GM19395 (cell line): ENCODE measurements at regions not wholly inside any gene's neighbourhood (a gene's known extent, or its start where the extent isn't known, plus 50 kb on each side); places are given as distances from the start of the nearest gene placed in this dataset.

Experiments
- ATAC-seq: cut with Tn5 transposase; IDR thresholded peaks from one replicate; pipeline ENCODE4 v1.9.1; 2021; ENCODE audit warnings: mild to moderate bottlenecking, moderate library complexity; ENCODE audit not compliant: unreplicated experiment

GRCh38 chr4:13892739-13893105 is 265.2 kb upstream of the BOD1L1 start:
- ATAC-seq = no peak

- ATAC-seq = no peak
Observed at GRCh38 chr4:13893211-13893610, 265.7 kb upstream of the BOD1L1 start.

- ATAC-seq = no peak
Observed at GRCh38 chr4:13893987-13894386, 266.5 kb upstream of the BOD1L1 start.

- ATAC-seq = no peak
Observed at GRCh38 chr4:13900780-13901179, 273.3 kb upstream of the BOD1L1 start.

GRCh38 chr4:13902146-13902545 is 274.6 kb upstream of the BOD1L1 start:
- no peak for ATAC-seq

GRCh38 chr4:13903061-13903460 is 275.5 kb upstream of the BOD1L1 start:
- no peak for ATAC-seq

GRCh38 chr4:13903901-13904300 is 276.4 kb upstream of the BOD1L1 start:
- ATAC-seq = no peak

GRCh38 chr4:13905543-13905942 is 278.0 kb upstream of the BOD1L1 start:
- no peak for ATAC-seq

GRCh38 chr4:13906727-13907126 is 279.2 kb upstream of the BOD1L1 start:
- no peak for ATAC-seq

- ATAC-seq = no peak
Observed at GRCh38 chr4:13907255-13907751, 279.8 kb upstream of the BOD1L1 start.

GRCh38 chr4:13908455-13908854 is 280.9 kb upstream of the BOD1L1 start:
- no peak for ATAC-seq

- no peak for ATAC-seq
Observed at GRCh38 chr4:13910556-13910955, 283.0 kb upstream of the BOD1L1 start.

GRCh38 chr4:13911256-13911655 is 283.7 kb upstream of the BOD1L1 start:
- no peak for ATAC-seq

GRCh38 chr4:13912436-13912925 is 285.0 kb upstream of the BOD1L1 start:
- no peak for ATAC-seq

GRCh38 chr4:13912966-13913365 is 285.4 kb upstream of the BOD1L1 start:
- ATAC-seq = no peak

- no peak for ATAC-seq
Observed at GRCh38 chr4:13917015-13917414, 289.5 kb upstream of the BOD1L1 start.

GRCh38 chr4:13918110-13918509 is 290.6 kb upstream of the BOD1L1 start:
- ATAC-seq = no peak

- no peak for ATAC-seq
Observed at GRCh38 chr4:13918991-13919441, 291.5 kb upstream of the BOD1L1 start.

GRCh38 chr4:13920111-13920875 is 292.8 kb upstream of the BOD1L1 start:
- ATAC-seq = no peak

GRCh38 chr4:13920901-13921300 is 293.4 kb upstream of the BOD1L1 start:
- ATAC-seq = no peak

GRCh38 chr4:13921805-13922204 is 294.3 kb upstream of the BOD1L1 start:
- ATAC-seq = no peak

- ATAC-seq = no peak
Observed at GRCh38 chr4:13922459-13922858, 294.9 kb upstream of the BOD1L1 start.
